ENCODE measurements at regions not wholly inside any gene's neighbourhood (a gene's known extent, or its start where the extent isn't known, plus 50 kb on each side); places are given as distances from the start of the nearest gene placed in this dataset.

DNA sequence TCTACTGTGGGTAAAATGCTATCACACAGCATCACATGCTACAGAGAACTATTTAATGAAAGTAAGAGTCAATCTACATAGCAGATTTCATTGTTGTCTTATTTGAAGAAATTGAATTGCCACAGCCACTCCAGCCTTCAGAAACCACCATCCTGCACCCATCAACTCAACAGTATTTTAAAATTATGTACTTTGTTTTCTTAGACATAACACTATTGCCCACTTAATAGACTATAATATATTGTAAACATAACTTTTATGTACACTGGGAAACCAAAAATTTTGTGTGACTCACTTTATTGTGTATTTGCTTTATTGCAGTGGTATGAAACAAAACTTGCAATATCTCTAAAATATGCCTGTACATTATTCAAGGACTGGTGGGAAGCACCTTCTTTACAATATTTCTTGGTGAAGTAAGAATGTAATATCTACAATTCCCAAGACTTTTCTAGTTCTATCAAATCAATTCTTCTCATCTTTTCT is 133.0 kb downstream of the DUSP10 start:
- no peaks in the 10 kb centered on the region for H3K4me1 ChIP-seq

DNA sequence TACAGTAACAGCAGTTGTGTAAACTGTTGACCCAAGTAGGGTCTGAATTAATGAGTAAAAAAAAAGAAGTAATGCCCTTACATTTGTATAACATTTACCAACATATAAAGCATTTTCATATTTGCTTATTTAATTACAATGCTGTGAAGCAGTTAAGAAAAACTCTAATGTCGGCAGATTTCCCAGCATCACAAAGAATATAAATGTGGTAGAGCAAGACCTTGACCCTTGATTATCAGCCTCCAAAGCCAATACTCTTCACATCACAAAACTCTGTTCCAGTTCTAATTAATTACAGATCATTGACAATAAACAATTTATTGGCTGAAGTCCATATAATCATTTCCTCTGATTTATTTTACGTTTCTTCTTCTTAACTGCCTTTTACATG is 130.2 kb downstream of the DUSP10 start:
- DNase-seq = no peak
- H3K27ac ChIP-seq = no peak overlapping the region
- H3K4me1 ChIP-seq = no peaks in the 10 kb centered on the region
- TF ChIP-seq, protein P1, sequence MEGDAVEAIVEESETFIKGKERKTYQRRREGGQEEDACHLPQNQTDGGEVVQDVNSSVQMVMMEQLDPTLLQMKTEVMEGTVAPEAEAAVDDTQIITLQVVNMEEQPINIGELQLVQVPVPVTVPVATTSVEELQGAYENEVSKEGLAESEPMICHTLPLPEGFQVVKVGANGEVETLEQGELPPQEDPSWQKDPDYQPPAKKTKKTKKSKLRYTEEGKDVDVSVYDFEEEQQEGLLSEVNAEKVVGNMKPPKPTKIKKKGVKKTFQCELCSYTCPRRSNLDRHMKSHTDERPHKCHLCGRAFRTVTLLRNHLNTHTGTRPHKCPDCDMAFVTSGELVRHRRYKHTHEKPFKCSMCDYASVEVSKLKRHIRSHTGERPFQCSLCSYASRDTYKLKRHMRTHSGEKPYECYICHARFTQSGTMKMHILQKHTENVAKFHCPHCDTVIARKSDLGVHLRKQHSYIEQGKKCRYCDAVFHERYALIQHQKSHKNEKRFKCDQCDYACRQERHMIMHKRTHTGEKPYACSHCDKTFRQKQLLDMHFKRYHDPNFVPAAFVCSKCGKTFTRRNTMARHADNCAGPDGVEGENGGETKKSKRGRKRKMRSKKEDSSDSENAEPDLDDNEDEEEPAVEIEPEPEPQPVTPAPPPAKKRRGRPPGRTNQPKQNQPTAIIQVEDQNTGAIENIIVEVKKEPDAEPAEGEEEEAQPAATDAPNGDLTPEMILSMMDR (IDR thresholded peaks at IDR 0.05) = no peak
- H3K9ac ChIP-seq (ENCODE audit: low read depth in 2 of 2, low read length in 2 of 2) = no peak overlapping the region
- H3K36me3 ChIP-seq = no peaks in the 10 kb centered on the region
- H3K4me3 ChIP-seq = no peak overlapping the region
- intact Hi-C loops (cut with DNase I) = no loop called here
- no peaks in the 10 kb centered on the region for H3K9me3 ChIP-seq
- H3K27me3 ChIP-seq = no peaks in the 10 kb centered on the region

More for the DNA sequence above, 133.0 kb downstream of the DUSP10 start:
- no peaks in the 10 kb centered on the region for H3K9me3 ChIP-seq
- intact Hi-C loops (cut with DNase I) = no loop called here
- H3K9ac ChIP-seq (ENCODE audit: low read depth in 2 of 2, low read length in 2 of 2) = no peak overlapping the region
- H3K36me3 ChIP-seq = no peaks in the 10 kb centered on the region
- TF ChIP-seq, protein P1 (IDR thresholded peaks at IDR 0.05) = no peak
- H3K27ac ChIP-seq = no peak overlapping the region
- DNase-seq = no peak
- no peaks in the 10 kb centered on the region for H3K27me3 ChIP-seq
- no peak overlapping the region for H3K4me3 ChIP-seq

DNA sequence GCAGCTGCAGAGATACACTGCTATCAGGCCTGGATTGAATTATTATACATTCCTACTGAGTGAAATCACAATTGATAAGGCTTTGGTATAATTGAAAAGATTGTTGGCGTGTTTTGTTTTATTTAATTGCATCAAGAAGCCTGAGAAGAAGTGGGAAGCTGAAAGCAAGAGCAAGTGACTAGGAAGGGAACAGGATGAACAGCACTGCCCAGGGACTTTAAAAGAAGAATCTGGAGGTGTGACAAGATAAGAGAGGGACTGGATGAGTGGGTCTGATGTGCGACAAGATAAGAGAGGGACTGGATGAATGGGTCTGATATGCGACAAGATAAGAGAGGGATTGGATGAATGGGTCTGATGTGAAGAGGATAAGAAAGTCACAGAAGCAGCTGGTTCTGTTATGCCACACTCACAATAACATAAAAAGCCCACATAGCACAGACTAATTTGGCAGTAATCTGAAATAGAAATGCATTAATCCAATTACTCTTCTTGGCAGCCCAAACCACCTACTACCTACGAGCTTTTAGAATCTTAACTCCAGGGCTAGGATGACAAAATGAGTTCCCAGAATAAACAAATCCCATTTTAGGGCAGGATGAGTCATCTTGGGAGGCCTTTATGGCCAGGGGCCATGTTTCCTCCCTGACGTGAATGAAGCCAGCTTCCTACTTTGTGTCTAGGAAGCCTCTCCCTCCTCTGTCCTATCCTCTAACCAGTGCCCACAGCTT is 129.7 kb downstream of the DUSP10 start:
- Histone ChIP-seq H3K9ac (ENCODE audit: low read depth in 2 of 2, low read length in 2 of 2) (no peak overlapping the region), H3K36me3 (no peaks in the 10 kb centered on the region), H3K27ac (no peak overlapping the region), H3K4me1 (no peaks in the 10 kb centered on the region), H3K27me3 (no peaks in the 10 kb centered on the region), H3K9me3 (no peaks in the 10 kb centered on the region), H3K4me3 (no peak overlapping the region)
- TF ChIP-seq, protein P1 (IDR thresholded peaks at IDR 0.05) = no peak
- DNase-seq = peak; percentile 38
- intact Hi-C loops (cut with DNase I) = no loop called here

DNA sequence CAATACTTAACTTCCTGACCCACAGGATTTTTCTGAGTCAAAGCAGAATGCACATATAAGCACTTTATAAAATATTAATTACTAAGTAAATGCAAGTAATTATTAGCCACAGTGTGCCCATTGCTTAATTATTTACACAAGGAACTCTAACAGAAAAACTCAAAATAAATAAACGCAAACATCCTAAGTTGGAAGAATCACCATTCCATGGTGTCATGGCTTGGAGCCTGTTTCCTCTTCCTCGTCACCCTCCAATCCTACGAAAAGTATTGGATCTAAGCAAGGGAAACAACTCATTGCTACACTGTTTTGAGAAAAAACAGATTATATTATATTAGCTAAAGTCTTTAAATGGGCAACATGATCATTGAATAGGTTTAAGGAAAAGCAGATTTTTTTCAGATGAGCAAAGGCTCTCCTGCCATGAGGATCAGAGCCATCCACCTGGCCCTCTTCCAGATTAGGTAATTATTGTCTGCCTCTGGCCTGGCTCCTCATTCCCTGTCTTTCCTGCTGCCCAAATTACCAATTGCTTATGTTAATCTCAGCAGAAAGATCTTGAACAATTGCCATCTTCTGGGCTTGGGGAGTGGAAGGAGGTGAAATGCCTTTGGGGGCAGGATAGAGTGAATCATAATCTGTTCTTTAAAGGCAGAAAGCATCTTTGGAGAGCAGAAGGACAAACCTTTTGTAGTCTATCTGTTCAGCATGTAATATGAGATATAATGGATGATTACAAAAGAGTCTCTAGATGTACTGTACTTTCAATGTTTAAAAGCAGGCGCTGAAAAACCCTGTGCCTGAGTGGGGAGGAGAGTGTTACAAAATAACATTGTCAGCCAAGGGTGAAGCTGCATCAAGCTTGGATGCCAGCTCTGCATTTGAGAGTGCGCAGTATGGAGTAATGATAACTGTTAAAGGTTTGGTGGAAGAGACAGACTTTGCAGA is 121.2 kb downstream of the DUSP10 start:
- DNase-seq = no peak
- Histone ChIP-seq H3K27ac (no peak overlapping the region), H3K9me3 (no peaks in the 10 kb centered on the region), H3K4me1 (no peaks in the 10 kb centered on the region), H3K36me3 (no peaks in the 10 kb centered on the region), H3K9ac (ENCODE audit: low read depth in 2 of 2, low read length in 2 of 2) (no peak overlapping the region), H3K27me3 (no peaks in the 10 kb centered on the region), H3K4me3 (no peak overlapping the region)
- intact Hi-C loops (cut with DNase I) = no loop called here
- TF ChIP-seq, protein P1 (IDR thresholded peaks at IDR 0.05) = no peak

DNA sequence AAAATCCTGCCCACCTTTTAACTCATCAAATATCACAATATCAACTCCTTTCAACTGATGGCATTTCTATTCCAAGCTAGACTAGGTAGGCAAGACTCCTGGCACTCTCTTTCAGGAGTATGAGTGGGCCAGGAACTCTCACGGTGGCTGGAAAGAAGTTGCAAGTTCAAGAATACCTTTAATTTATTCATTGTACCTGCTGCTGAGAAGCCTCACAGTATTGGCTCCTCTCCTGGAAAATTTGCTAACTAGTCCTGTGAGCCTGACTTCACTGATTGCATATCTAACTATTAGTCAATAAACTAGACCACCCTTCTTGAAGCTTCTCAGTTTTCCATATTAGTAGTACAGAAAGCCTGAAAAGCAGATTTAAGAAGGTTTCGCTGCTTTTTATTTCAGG is 120.2 kb downstream of the DUSP10 start:
- intact Hi-C loops (cut with DNase I) = no loop called here
- DNase-seq = no peak
- Histone ChIP-seq H3K27me3 (no peaks in the 10 kb centered on the region), H3K4me1 (no peaks in the 10 kb centered on the region), H3K9ac (ENCODE audit: low read depth in 2 of 2, low read length in 2 of 2) (no peak overlapping the region), H3K27ac (no peak overlapping the region), H3K4me3 (no peak overlapping the region), H3K9me3 (no peaks in the 10 kb centered on the region), H3K36me3 (no peaks in the 10 kb centered on the region)
- TF ChIP-seq, protein P1 (IDR thresholded peaks at IDR 0.05) = no peak
